Ureter (tissue), 1 donor: ENCODE measurements at regions not wholly inside any gene's neighbourhood (a gene's known extent, or its start where the extent isn't known, plus 50 kb on each side); places are given as distances from the start of the nearest gene placed in this dataset.

ENCODE experiments used
- DNase-seq: peaks from one replicate; pipeline ENCODE4 v3.0.0-alpha.2; 2020; ENCODE audit warnings: low spot score
- donor health status: DM: yes; HTN: yes; CAD: no.

- no peak for DNase-seq
Observed at GRCh38 chr4:81951891-81952455, 421.8 kb downstream of the HNRNPD start.

GRCh38 chr4:81946996-81947395 is 426.8 kb downstream of the HNRNPD start:
- DNase-seq = no peak

GRCh38 chr4:81930506-81931238 is 443.1 kb downstream of the HNRNPD start:
- no peak for DNase-seq

- DNase-seq = no peak
Observed at GRCh38 chr4:81923140-81923539, 450.7 kb downstream of the HNRNPD start.

- no peak for DNase-seq
Observed at GRCh38 chr4:81922313-81922712, 450.6 kb upstream of the RASGEF1B start.

- no peak for DNase-seq
Observed at GRCh38 chr4:81921751-81922159, 450.0 kb upstream of the RASGEF1B start.

- DNase-seq = no peak
Observed at GRCh38 chr4:81919810-81920209, 448.1 kb upstream of the RASGEF1B start.

GRCh38 chr4:81919223-81919622 is 447.5 kb upstream of the RASGEF1B start:
- DNase-seq = no peak

GRCh38 chr4:81915430-81915829 is 443.7 kb upstream of the RASGEF1B start:
- no peak for DNase-seq

GRCh38 chr4:81914623-81915022 is 442.9 kb upstream of the RASGEF1B start:
- DNase-seq = no peak

GRCh38 chr4:81913427-81913879 is 441.7 kb upstream of the RASGEF1B start:
- no peak for DNase-seq

GRCh38 chr4:81912376-81913030 is 440.8 kb upstream of the RASGEF1B start:
- no peak for DNase-seq

GRCh38 chr4:81906905-81907304 is 435.2 kb upstream of the RASGEF1B start:
- no peak for DNase-seq

- DNase-seq = no peak
Observed at GRCh38 chr4:81905971-81906370, 434.3 kb upstream of the RASGEF1B start.

- no peak for DNase-seq
Observed at GRCh38 chr4:81904121-81904520, 432.4 kb upstream of the RASGEF1B start.

GRCh38 chr4:81903212-81903611 is 431.5 kb upstream of the RASGEF1B start:
- no peak for DNase-seq

- DNase-seq = no peak
Observed at GRCh38 chr4:81898862-81899504, 427.3 kb upstream of the RASGEF1B start.

GRCh38 chr4:81896936-81897335 is 425.2 kb upstream of the RASGEF1B start:
- no peak for DNase-seq

- no peak for DNase-seq
Observed at GRCh38 chr4:81891005-81891996, 419.6 kb upstream of the RASGEF1B start.

- no peak for DNase-seq
Observed at GRCh38 chr4:81884986-81885385, 413.3 kb upstream of the RASGEF1B start.
